Stimulated activated CD8-positive, alpha-beta memory T cell treated with anti-CD3 and anti-CD28 coated beads, Interleukin-15, amount 100 ng/mL, for 4 hours (primary cell): ENCODE measurements at regions not wholly inside any gene's neighbourhood (a gene's known extent, or its start where the extent isn't known, plus 50 kb on each side); places are given as distances from the start of the nearest gene placed in this dataset.

Experiments
- DNase-seq, 2 donors: peaks; one replicate each; pipeline ENCODE4 v3.0.0-alpha.2; 2020; ENCODE audit warnings: low read depth in 2 of 2

- DNase-seq: no peak
Measured at GRCh38 chr10:8978100-8978499, 923.6 kb downstream of the GATA3 start.

- no peak for DNase-seq
Measured at GRCh38 chr10:8979976-8980375, 925.5 kb downstream of the GATA3 start.

- no peak for DNase-seq
Measured at GRCh38 chr10:8981277-8981676, 926.8 kb downstream of the GATA3 start.

- no peak for DNase-seq
Measured at GRCh38 chr10:8985651-8986050, 931.2 kb downstream of the GATA3 start.

GRCh38 chr10:8986975-8987374, 932.5 kb downstream of the GATA3 start:
- DNase-seq: no peak

- DNase-seq: no peak
Measured at GRCh38 chr10:8987712-8988111, 933.2 kb downstream of the GATA3 start.

- DNase-seq: no peak
Measured at GRCh38 chr10:8990280-8990987, 935.9 kb downstream of the GATA3 start.

- no peak for DNase-seq
Measured at GRCh38 chr10:8992009-8992408, 937.5 kb downstream of the GATA3 start.

- no peak for DNase-seq
Measured at GRCh38 chr10:8993864-8994263, 939.4 kb downstream of the GATA3 start.

GRCh38 chr10:8998751-8999150, 944.3 kb downstream of the GATA3 start:
- DNase-seq: no peak

- DNase-seq: no peak
Measured at GRCh38 chr10:9003122-9003521, 948.6 kb downstream of the GATA3 start.

GRCh38 chr10:9004736-9005135, 950.2 kb downstream of the GATA3 start:
- no peak for DNase-seq

- no peak for DNase-seq
Measured at GRCh38 chr10:9009505-9009904, 955.0 kb downstream of the GATA3 start.

- DNase-seq: peak in 1 of 2 donors; percentile 32
Measured at GRCh38 chr10:9010093-9010492, 955.6 kb downstream of the GATA3 start.

GRCh38 chr10:9010931-9011670, 956.6 kb downstream of the GATA3 start:
- DNase-seq: no peak

GRCh38 chr10:9012312-9012711, 957.8 kb downstream of the GATA3 start:
- no peak for DNase-seq

GRCh38 chr10:9015005-9015404, 960.5 kb downstream of the GATA3 start:
- DNase-seq: no peak

- no peak for DNase-seq
Measured at GRCh38 chr10:9015447-9015846, 961.0 kb downstream of the GATA3 start.

- DNase-seq: no peak
Measured at GRCh38 chr10:9016930-9017329, 962.4 kb downstream of the GATA3 start.

- no peak for DNase-seq
Measured at GRCh38 chr10:9018195-9019173, 964.0 kb downstream of the GATA3 start.

GRCh38 chr10:9023206-9023605, 968.7 kb downstream of the GATA3 start:
- no peak for DNase-seq

- no peak for DNase-seq
Measured at GRCh38 chr10:9024210-9024609, 969.7 kb downstream of the GATA3 start.
